MCF 10A (cell line): ENCODE measurements at regions not wholly inside any gene's neighbourhood (a gene's known extent, or its start where the extent isn't known, plus 50 kb on each side); places are given as distances from the start of the nearest gene placed in this dataset.
"Not testable (repeated sequence)": the region's sequence is repeated elsewhere in the genome, so short reads cannot be mapped to it uniquely, and the experiment has no call there.

Source experiments
- BruUV-seq: library from RNA; stranded (reverse); fragments of 400-500 nt; replicated peaks from 2 replicates; lab custom pipeline; 2021; lab: Mats Ljungman, UMichigan
- CTCF ChIA-PET: fragments of 300-600 bp; sonication (Branson Sonifier 250); formaldehyde crosslinking; extraction: SDS; loops from one replicate; lab custom pipeline; 2021; ENCODE audit warnings: antibody characterized with exemption, inconsistent platforms; lab: Yijun Ruan, JAX
- POLR2A ChIA-PET: fragments of 300-600, 350-650 bp; sonication (Branson Sonifier 250); formaldehyde crosslinking; extraction: SDS; loops from one replicate; lab custom pipeline; 2020; ENCODE audit warnings: antibody characterized with exemption, inconsistent platforms; lab: Yijun Ruan, JAX
- DNase-seq: peaks from one replicate; pipeline ENCODE4 v3.0.0-alpha.2; 2018; ENCODE audit not compliant: unreplicated experiment
- H3K27ac Mint-ChIP-seq: one replicate; pipeline ENCODE4 v1.8.0; 2022; ENCODE audit warnings: mild to moderate bottlenecking, low read depth, mixed read lengths; ENCODE audit not compliant: unreplicated experiment
- H3K27me3 Mint-ChIP-seq: one replicate; pipeline ENCODE4 v1.8.0; 2022; ENCODE audit warnings: mixed read lengths; ENCODE audit not compliant: insufficient read depth, unreplicated experiment
- H3K36me3 Mint-ChIP-seq: one replicate; pipeline ENCODE4 v1.8.0; 2022; ENCODE audit warnings: mild to moderate bottlenecking, moderate library complexity, mixed read lengths; ENCODE audit not compliant: insufficient read depth, unreplicated experiment
- H3K4me1 Mint-ChIP-seq: one replicate; pipeline ENCODE4 v1.8.0; 2022; ENCODE audit warnings: mixed read lengths; ENCODE audit not compliant: insufficient read depth, unreplicated experiment
- H3K4me3 Mint-ChIP-seq: one replicate; pipeline ENCODE4 v1.8.0; 2022; ENCODE audit warnings: mild to moderate bottlenecking, moderate library complexity, mixed read lengths; ENCODE audit not compliant: unreplicated experiment
- H3K9me3 Mint-ChIP-seq: one replicate; pipeline ENCODE4 v1.8.0; 2022; ENCODE audit warnings: mixed read lengths; ENCODE audit not compliant: unreplicated experiment
- CTCF ChIP-seq: fragments of 200-600 bp; IDR thresholded peaks from one replicate; pipeline ENCODE4 v1.8.0; 2022; ENCODE audit warnings: antibody characterized with exemption, mild to moderate bottlenecking; ENCODE audit not compliant: unreplicated experiment
- intact Hi-C: fragments of 100-400 bp; cut with micrococcal nuclease; formaldehyde crosslinking; loops from 2 replicates; pipeline ENCODE4 v1.14.1; 2022

GRCh38 chr20:25985597-25985996 is 288.9 kb upstream of the ZNF337 start:
- Mint-ChIP-seq H3K27ac (no peak overlapping the region), H3K36me3 (no peaks in the 10 kb centered on the region), H3K4me1 (no peaks in the 10 kb centered on the region), H3K27me3 (no peaks in the 10 kb centered on the region), H3K9me3 (peaks cover 13% of the 10 kb centered on the region), H3K4me3 (no peak overlapping the region)
- intact Hi-C loops, result no loop called here
- ChIA-PET POLR2A (no interaction called here), CTCF (no interaction called here)
- TF ChIP-seq CTCF, result no peak
- no peak for DNase-seq
- BruUV-seq, result no TSS peak

- Mint-ChIP-seq H3K4me1 (no peaks in the 10 kb centered on the region), H3K36me3 (no peaks in the 10 kb centered on the region), H3K4me3 (no peak overlapping the region), H3K27me3 (no peaks in the 10 kb centered on the region), H3K27ac (no peak overlapping the region), H3K9me3 (peaks cover 13% of the 10 kb centered on the region)
- no peak for DNase-seq
- POLR2A ChIA-PET, result no interaction called here
- intact Hi-C loops, result no loop called here
- no TSS peak for BruUV-seq
- no peak for TF ChIP-seq CTCF
- CTCF ChIA-PET, result no interaction called here
Observed at GRCh38 chr20:25984933-25985332, 288.3 kb upstream of the ZNF337 start.

DNA sequence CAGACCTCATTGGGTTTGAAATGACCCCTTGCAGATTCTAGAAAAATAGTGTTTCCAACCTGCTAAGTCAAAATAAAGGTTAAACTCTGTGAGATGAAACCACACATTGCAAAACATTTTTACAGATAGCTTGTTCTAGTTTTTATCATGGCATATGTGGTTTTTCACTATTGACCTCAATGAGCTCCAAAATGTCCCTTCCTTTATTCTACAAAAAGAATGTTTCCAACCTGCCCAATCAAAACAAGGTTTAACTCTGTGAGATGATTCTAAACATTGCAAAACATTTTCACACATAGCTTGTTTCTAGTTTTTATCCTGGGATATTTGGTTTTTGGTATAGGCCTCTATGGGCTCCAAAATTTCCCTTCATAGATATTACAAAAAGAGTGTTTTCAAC is 286.0 kb upstream of the ZNF337 start:
- H3K4me1 Mint-ChIP-seq, H3K27me3 Mint-ChIP-seq, DNase-seq, H3K4me3 Mint-ChIP-seq, BruUV-seq, H3K36me3 Mint-ChIP-seq, POLR2A ChIA-PET, intact Hi-C loops, H3K27ac Mint-ChIP-seq, H3K9me3 Mint-ChIP-seq: not testable (repeated sequence)
- CTCF ChIA-PET, result interaction anchor here (0.6 kb wide), 1 partner anchor 9 kb away, joined by 3 read pairs; no protein-coding TSS in a partner anchor

DNA sequence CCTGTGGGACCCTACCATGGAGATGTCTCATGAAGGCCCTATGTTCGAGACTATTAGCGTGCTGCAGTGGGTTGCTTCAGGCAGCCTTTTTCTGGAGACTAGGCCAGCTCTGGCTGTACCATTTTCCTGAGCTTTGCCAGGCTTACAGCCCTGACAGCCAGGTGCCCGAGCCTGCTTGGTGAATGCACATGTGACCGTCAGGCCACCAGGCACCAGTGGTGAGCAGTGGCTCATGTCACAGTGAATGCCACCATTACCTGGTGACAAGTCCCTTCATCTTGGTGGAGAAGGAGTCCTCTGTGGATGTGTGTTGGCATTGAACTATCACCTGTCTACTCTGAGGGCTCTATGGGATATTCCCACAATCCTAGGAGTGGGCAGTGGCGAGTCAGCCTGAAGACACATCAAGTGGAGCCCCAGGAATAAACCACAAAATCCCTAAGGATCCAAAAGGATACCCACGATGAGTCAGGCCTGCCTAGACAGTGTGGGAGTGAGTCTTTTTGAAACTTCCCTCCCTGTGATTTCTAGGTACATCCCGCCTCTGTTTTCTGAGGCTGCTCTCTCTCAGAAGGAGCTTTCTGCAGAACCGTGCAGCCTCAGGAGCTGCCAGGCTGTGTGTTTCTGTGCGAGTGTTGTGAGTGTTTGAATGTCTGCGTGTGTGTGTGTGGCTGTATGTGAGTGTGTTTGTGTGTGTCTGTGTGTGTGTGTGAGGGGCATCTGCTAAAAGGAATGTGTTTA is 282.0 kb upstream of the ZNF337 start:
- H3K4me3 Mint-ChIP-seq, POLR2A ChIA-PET, BruUV-seq, CTCF ChIA-PET, H3K27me3 Mint-ChIP-seq, H3K27ac Mint-ChIP-seq, H3K36me3 Mint-ChIP-seq, DNase-seq, H3K9me3 Mint-ChIP-seq, intact Hi-C loops, H3K4me1 Mint-ChIP-seq: not testable (repeated sequence)

GRCh38 chr20:25975816-25976215 is 279.2 kb upstream of the ZNF337 start:
- intact Hi-C loops, CTCF ChIA-PET, H3K4me3 Mint-ChIP-seq: not testable (repeated sequence)

DNA sequence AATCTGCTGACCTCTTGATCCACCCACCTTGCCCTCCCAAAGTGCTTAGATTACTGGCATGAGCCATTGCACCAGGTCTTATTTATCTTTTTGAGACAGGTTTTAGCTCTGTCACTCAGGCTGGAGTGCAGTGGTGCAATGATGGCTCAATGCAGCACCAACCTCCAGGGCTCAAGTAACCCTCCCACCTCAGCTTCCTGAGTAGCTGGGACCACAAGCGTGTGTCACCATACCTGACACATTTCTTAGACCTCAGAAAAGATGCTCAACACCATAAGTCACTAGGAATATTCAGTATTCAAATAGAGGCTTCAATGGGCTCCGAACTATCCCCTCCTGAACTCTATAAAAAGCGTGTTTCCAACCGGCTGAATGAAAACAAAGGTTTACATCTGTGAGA is 268.6 kb upstream of the ZNF337 start:
- intact Hi-C loops, H3K27me3 Mint-ChIP-seq, H3K4me3 Mint-ChIP-seq, POLR2A ChIA-PET, H3K36me3 Mint-ChIP-seq, H3K4me1 Mint-ChIP-seq, H3K9me3 Mint-ChIP-seq, DNase-seq, BruUV-seq, H3K27ac Mint-ChIP-seq: not testable (repeated sequence)
- CTCF ChIA-PET, result interaction anchor here (0.6 kb wide), 1 partner anchor 401 kb away, joined by 3 read pairs; no protein-coding TSS in a partner anchor

More at GRCh38 chr20:25975816-25976215, 279.2 kb upstream of the ZNF337 start:
- H3K27me3 Mint-ChIP-seq, H3K27ac Mint-ChIP-seq, H3K9me3 Mint-ChIP-seq, BruUV-seq, H3K36me3 Mint-ChIP-seq, POLR2A ChIA-PET, DNase-seq, H3K4me1 Mint-ChIP-seq: not testable (repeated sequence)

GRCh38 chr20:25953876-25954275 is 257.2 kb upstream of the ZNF337 start:
- H3K4me1 Mint-ChIP-seq, intact Hi-C loops, BruUV-seq, POLR2A ChIA-PET, H3K36me3 Mint-ChIP-seq, H3K27ac Mint-ChIP-seq, H3K9me3 Mint-ChIP-seq, DNase-seq, H3K4me3 Mint-ChIP-seq: not testable (repeated sequence)
- H3K27me3 Mint-ChIP-seq, result peaks cover 32% of the 10 kb centered on the region
- CTCF ChIA-PET, result interaction anchor here (0.7 kb wide), 1 partner anchor 528 kb away, joined by 3 read pairs; no protein-coding TSS in a partner anchor

DNA sequence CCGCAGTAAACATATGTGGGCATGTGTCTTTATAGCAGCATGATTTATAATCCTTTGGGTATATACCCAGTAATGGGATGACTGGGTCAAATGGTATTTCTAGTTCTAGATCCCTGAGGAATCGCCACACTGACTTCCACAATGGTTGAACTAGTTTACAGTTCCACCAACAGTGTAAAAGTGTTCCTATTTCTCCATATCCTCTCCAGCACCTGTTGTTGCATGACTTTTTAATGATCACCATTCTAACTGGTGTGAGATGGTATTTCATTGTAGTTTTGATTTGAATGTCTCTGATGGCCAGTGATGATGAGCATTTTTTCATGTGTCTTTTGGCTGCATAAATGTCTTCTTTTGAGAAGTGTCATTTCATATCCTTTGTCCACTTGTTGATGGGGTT is 238.6 kb upstream of the ZNF337 start:
- POLR2A ChIA-PET, H3K4me3 Mint-ChIP-seq, H3K36me3 Mint-ChIP-seq, BruUV-seq, H3K9me3 Mint-ChIP-seq, DNase-seq, intact Hi-C loops, H3K27ac Mint-ChIP-seq, CTCF ChIA-PET, H3K27me3 Mint-ChIP-seq, H3K4me1 Mint-ChIP-seq: not testable (repeated sequence)
